AML-193 (cell line): ENCODE measurements at regions not wholly inside any gene's neighbourhood (a gene's known extent, or its start where the extent isn't known, plus 50 kb on each side); places are given as distances from the start of the nearest gene placed in this dataset.

Experiments
- DNase-seq, 2 experiments: peaks; one replicate each; lab custom pipeline; 2025; lab: John Stamatoyannopoulos, UW

GRCh38 chr10:65501259-65501658 lies 1424.6 kb upstream of the LRRTM3 start:
- no peak for DNase-seq

- no peak for DNase-seq
Measured at GRCh38 chr10:65518379-65518778, 1407.5 kb upstream of the LRRTM3 start.

GRCh38 chr10:65528986-65529385 lies 1396.8 kb upstream of the LRRTM3 start:
- DNase-seq = no peak

GRCh38 chr10:65531545-65531944 lies 1394.3 kb upstream of the LRRTM3 start:
- no peak for DNase-seq

- DNase-seq = no peak
Measured at GRCh38 chr10:65534771-65535170, 1391.1 kb upstream of the LRRTM3 start.

- DNase-seq = no peak
Measured at GRCh38 chr10:65544756-65545155, 1381.1 kb upstream of the LRRTM3 start.

GRCh38 chr10:65548001-65548400 lies 1377.8 kb upstream of the LRRTM3 start:
- no peak for DNase-seq

- no peak for DNase-seq
Measured at GRCh38 chr10:65550761-65551160, 1375.1 kb upstream of the LRRTM3 start.

GRCh38 chr10:65555192-65555591 lies 1370.6 kb upstream of the LRRTM3 start:
- no peak for DNase-seq

- DNase-seq = no peak
Measured at GRCh38 chr10:65556006-65556405, 1369.8 kb upstream of the LRRTM3 start.

GRCh38 chr10:65559369-65559768 lies 1366.5 kb upstream of the LRRTM3 start:
- DNase-seq = no peak

GRCh38 chr10:65565246-65565645 lies 1360.6 kb upstream of the LRRTM3 start:
- DNase-seq = no peak

- no peak for DNase-seq
Measured at GRCh38 chr10:65566906-65567305, 1358.9 kb upstream of the LRRTM3 start.

- no peak for DNase-seq
Measured at GRCh38 chr10:65570143-65571010, 1355.5 kb upstream of the LRRTM3 start.

GRCh38 chr10:65571011-65571570 lies 1354.7 kb upstream of the LRRTM3 start:
- no peak for DNase-seq

GRCh38 chr10:65581426-65582026 lies 1344.3 kb upstream of the LRRTM3 start:
- no peak for DNase-seq

GRCh38 chr10:65602182-65602865 lies 1323.5 kb upstream of the LRRTM3 start:
- no peak for DNase-seq

- no peak for DNase-seq
Measured at GRCh38 chr10:65611592-65611991, 1314.2 kb upstream of the LRRTM3 start.

GRCh38 chr10:65614956-65615565 lies 1310.8 kb upstream of the LRRTM3 start:
- DNase-seq = no peak

- DNase-seq = no peak
Measured at GRCh38 chr10:65618126-65618525, 1307.7 kb upstream of the LRRTM3 start.

GRCh38 chr10:65620404-65621048 lies 1305.3 kb upstream of the LRRTM3 start:
- DNase-seq = no peak

- no peak for DNase-seq
Measured at GRCh38 chr10:65622608-65623007, 1303.2 kb upstream of the LRRTM3 start.
